ENCODE measurements at regions not wholly inside any gene's neighbourhood (a gene's known extent, or its start where the extent isn't known, plus 50 kb on each side); places are given as distances from the start of the nearest gene placed in this dataset.
"Not testable (repeated sequence)": the region's sequence is repeated elsewhere in the genome, so short reads cannot be mapped to it uniquely, and the experiment has no call there.

DNA sequence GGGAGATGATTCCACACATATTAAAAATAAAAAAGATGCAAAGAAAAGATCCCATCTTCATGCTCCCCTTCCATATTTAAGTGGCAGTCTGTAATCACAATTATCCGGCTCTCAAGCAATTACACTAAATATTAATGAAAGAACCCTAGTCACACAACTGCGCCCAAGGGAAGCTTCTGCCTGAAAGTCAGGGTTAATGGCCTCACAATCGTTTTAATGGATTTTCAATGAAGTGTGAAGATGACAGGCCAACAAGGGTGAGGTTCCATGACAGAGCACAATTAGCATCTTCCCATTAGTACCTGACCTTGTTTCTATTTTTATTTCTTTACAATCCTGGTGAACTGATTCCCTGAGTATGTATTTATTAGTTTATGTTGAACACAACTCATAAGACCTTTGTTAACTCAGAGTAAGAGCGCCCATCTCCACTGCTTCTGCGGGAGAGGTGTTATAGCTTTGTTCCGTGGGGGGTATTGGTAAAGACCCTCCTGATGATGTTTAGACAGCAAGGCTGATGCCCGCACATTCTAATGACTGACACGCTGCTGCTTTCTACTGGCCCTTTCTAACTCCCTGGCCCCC is 80.9 kb downstream of the IER5 start:
- intact Hi-C loops (cut with DNase I), result loop anchor here (5.0 kb wide), 1 partner anchor 287 kb away; no protein-coding TSS in a partner anchor
- DNase-seq, result no peak

DNA sequence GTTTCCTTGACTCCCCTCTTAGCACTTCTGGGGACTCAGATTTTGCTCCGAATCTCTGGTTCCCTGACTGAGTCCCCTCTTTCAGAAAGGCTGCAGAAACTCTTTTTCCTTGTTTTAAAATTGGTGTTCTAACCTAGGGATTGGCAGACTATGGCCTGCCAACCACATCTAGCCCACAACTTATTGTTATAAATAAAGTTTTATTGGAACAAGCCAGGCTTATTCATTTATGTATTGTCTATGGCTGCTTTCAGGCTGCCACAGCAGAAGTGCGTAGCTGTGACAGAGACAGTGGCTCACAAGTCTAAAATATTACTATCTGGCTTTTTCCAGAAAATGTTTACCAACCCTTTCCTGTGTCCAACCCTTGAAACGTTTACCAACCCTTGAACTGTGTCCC is 81.7 kb downstream of the IER5 start:
- no peak for DNase-seq
- intact Hi-C loops (cut with DNase I), result no loop called here

DNA sequence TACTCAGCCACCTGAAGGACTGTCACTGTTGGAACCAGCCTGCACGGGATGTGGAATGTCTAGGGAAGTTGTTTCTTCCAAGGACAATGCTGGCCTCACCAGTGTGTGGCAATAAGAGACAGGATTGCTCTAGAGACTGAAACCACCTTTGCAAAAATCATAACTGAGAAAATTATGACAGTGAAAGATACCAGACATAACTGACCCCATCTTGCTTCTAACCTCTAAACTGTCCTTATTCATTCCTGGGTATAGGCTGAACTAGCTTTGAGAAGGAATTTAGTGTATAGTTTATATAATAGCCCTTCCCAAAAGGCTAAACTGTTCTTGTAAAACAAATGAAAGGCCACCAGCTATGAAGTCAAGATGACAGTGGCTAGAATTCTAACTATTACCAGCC is 83.6 kb downstream of the IER5 start:
- intact Hi-C loops (cut with DNase I), result no loop called here
- no peak for DNase-seq

DNA sequence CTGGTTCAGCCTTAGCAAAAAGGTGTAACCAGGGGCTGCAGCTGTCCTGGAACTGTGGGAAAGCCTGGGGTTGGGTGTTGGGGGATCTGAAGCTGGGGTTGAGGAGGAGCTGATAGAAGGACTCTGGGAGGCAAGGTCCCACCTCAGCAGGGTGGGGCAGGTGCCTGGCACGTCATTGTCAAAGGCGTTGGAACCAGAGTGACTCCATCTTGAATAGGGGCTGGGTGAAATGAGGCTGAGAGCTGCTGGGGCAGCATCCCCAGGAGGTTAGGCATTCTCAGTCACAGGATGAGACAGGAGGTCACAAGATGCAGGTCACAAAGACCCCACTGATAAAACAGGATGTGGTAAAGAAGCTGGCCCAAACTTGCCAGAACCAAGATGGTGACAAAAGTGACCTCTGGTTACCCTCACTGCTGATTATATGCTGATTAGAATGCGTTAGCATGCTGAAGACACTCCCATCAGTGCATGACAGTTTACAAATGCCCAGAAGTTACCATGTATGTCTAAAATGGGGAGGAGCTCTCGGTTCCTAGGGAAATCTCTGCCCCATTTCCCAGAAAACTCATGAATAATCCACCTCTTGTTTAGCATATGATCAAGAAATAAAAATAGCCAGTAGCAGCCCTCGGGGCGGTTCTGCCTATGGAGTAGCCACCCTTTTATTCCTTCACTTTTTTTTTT is 85.4 kb downstream of the IER5 start:
- no peak for DNase-seq
- intact Hi-C loops (cut with DNase I), result no loop called here

DNA sequence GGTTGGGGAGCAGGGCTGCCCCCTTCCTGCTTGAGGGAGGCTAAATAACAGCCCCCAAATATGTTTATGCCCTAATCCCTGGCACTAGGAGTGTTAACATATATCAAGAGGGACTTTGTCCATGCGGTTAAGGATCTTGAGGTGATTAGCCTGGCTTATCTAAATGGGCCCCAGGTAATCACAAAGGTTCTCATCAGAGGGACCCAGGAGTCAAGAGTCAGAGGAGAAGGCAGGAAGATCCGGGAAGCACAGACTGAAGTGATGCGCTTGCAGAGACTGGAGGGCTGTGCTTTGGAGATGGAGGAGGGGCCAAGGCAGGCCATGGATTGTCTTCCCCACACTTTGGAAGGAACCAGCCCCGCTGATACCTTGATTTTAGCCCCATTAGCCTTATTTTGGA is 86.4 kb downstream of the IER5 start:
- intact Hi-C loops (cut with DNase I), result no loop called here
- no peak for DNase-seq

DNA sequence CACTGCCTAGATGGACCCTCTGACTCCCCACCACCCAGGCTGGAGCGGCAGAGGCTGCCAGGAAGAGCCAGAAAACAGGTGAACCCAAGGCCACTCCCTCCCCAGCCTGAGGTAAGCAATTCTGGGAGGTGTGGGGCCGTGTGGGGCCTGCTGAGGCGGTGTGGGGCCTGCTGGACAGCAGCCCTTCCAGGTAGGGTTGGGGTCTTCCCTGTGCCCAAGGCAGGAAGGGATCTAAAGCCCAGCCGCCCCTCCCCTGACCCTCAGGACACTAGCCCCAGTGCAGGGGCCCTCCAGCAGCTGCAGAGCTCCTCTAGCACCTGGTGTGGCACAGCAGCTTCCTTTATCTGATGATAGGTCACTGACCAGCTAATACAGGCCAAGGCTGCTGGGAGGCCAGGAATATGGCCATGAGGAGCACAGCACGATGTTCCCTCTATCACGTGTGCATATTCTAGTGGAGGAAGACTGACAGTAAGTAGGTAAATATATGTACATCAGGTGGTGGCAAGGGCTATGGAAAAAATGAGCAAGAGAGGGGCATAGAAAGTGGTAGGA is 86.9 kb downstream of the IER5 start:
- intact Hi-C loops (cut with DNase I), result no loop called here
- DNase-seq, result no peak

DNA sequence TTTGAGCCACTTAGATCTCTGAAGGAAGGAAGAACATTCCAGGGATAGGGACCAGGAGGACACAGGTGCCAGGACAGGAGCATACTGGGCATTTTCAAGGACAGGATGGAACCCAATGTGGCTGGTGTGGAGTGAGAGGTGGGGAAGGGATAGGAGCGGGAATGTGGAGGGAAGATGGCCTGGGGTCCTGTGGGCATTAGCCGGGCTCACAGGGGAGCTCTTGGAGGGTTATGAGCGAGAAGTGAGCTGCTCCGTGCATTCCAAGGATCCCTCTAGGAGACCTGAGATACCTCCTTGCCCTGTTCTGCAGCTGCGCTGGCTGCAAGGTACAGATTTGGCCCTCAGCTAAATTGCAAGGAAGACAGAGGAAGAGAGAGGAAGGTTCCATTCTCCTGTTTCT is 87.5 kb downstream of the IER5 start:
- DNase-seq, result no peak
- intact Hi-C loops (cut with DNase I), result no loop called here

DNA sequence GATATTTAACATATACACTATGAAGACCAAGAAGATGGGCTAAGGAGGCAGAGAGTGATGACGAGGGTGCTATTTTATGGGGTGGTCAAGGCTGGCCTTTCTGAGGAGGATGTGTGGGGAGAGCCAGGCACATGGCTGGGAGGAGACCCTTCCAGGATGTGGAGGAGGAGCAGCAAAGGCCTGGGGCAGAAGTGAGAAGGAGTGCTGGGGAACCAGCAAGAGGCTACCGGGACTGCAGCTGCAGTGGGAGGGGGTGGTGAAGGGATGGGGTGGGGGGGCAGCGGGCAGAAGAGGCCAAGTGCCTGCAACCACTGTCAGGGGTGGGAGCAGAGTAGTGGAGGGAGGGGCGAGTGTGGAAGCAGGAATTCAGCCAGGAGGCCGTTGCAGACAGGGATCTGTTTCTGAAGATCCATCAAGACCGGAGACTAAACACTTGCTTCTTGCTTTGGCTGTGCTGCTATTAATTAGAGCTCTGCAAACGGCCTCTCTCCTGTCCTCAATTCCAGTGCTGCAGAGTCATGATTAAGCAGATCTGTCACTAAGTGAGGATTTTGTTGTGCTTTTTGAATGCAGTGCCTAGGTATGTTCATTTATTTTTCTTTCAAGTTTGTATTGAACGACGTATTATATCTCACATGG is 89.9 kb downstream of the IER5 start:
- intact Hi-C loops (cut with DNase I), result no loop called here
- DNase-seq, result peak in 1 of 10 donors; percentile 43

DNA sequence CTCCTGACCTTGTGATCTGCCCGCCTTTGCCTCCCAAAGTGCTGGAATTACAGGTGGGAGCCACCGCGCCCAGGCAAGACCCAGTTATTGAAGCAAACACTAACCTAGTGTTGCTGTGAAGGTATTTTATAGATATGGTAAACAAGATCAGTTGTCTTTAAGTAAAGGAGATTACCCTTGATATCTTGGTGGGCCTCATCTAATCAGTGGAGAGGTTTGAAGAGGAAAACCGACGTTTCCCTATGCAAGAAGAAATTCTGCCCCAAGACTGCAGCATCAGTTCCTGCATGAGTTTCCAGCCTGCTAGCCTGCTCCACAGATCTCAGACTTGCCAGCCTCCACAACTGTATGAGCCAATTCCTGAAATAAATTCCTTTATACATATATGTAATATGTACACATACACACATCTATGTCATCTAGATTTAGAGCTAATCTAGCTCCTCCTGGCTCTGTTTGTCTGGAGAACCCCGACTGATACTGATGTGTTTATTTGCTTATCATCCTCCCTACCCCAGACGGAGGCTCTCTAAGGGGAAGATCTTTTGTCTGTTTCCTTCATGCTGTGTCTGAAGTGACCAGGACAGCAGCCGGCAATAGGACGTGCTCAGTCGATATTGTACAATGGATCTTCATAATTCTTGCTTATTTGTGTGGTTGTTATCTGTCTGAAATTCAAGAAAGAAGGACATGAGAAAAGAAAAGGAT is 90.9 kb downstream of the IER5 start:
- intact Hi-C loops (cut with DNase I), result no loop called here
- DNase-seq, result peak in 1 of 10 donors; percentile 37

DNA sequence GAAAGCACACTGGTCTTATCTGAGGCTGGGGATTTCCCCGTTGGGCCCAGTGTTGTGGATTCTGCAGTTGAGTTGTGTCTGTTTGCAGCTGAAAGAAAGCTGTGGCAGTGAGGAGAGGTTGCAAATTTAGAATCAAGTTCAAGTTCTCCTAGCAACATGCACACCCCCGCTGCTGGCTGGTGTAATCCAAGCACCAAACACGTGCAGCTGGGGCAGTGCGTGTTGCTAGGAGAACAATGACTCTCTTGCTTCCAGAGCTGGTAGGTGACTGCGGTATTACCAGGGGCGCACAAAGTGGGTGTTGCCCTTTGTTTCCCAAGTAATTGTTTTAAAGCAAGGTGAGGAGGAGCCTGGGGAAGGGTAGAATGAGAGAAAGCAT is 91.5 kb downstream of the IER5 start:
- peak; percentile 56 to 96 (median 78) for DNase-seq
- intact Hi-C loops (cut with DNase I), result no loop called here

DNA sequence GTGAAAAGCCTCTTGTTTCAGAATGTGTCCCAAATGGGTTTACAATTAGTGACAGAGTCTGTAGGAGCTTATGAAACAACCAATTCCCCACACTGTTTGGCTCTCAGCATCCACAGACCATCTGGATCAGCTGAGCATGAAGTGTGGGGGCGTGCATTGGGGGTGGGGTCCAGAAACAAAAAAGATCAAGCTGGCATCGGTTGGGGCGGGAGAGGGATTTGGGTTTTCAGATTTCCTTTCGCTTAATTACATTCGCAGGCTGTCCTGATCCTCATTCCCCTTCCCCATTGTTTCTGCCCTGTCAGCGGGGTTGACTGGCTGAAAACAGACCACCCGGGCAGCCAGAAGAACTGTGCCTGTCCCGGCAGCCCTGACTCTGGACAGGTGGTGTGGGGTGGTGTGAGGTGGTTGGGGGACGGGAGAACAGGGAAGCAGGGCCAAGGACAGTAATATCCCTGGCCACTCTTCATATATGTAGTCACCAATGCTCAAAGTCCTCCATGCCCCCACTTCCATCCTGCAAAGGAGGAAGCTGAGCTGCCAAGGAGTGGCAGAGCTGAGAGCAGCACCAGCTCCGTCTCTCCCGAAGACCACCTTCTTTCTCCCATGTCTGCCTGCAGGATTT is 92.0 kb downstream of the IER5 start:
- intact Hi-C loops (cut with DNase I), result no loop called here
- DNase-seq, result peak in 5 of 10 donors; percentile 31 to 87 (median 53)

DNA sequence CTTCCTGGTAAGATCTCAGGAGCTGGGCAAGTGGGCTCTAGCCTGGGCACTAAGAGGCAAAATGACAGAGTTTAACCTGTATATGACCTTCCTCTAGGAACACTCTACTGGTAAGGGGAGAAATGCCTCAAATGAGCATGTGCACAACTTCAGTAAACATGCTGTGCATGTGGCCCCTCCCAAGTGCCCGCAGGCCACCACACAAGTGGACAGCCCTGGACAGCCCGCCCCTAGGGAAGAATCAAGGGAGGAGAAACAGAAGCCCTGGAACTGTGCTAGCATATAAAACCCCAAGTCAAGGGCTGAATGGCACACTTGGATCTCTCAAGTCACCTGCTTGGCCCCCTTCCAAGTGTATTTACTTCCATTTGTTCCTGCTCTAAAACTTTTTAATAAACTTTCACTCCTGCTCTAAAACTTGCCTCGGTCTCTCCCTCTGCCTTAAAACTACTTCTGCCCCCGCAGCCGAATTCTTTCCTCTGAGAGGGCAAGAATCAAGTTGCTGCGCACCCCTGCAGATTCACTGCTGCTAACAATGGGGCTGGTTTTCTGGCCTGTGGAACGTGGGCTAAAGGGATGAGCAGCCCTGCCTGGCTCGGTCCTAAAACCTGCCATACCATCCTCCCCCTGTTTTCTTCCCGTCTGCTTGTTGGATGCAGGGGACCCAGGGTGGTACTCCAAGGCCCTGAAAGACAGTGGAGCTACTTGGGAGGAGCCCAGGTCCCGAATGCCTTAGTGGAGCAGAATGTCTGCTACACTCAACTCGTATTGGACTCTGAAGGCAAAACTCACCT is 93.5 kb downstream of the IER5 start:
- DNase-seq, result peak in 1 of 10 donors; percentile 56

DNA sequence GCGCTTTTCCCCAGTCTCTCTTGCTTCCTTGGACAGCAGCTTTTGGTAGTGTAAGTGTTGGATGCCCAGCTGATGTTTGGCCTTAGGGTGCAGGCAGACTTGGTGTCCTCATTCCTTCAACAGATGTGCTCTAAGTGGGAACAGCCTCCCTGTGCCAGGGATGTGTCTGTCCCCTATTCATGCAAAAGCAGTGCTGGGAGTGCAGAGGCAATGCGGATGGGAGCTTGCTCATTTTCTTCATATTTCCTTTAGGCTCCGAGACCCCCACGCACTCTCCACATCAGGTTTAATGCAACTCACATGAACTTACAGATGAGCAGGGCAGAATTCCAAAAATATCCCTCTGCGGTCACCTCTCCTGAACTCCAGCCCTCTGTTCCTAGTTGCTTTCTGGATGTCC is 96.1 kb downstream of the IER5 start:
- DNase-seq, result peak in 1 of 10 donors; percentile 55
- intact Hi-C loops (cut with DNase I), result no loop called here

More for the DNA sequence above, 93.5 kb downstream of the IER5 start:
- intact Hi-C loops (cut with DNase I), result no loop called here

DNA sequence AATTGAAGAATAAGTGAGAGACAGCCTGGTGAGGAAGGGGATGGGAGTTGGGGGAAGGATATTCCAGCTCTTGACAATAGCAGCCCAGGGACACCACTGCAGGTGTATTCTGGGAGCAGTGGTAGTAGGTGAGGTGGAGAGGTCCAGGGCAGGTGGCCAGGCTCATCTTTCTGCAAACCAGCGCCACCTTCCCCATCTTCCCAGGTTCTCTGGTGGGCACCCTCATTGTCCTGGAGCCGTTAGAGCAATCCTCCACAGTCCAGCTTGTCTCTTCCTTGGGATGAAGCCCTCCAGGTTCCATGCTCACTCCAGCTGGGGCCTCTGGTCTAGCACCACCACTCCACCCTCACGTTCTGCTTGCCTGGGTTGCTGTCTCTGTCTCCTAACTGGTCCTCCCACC is 97.0 kb downstream of the IER5 start:
- DNase-seq, result no peak
- intact Hi-C loops (cut with DNase I), result no loop called here

DNA sequence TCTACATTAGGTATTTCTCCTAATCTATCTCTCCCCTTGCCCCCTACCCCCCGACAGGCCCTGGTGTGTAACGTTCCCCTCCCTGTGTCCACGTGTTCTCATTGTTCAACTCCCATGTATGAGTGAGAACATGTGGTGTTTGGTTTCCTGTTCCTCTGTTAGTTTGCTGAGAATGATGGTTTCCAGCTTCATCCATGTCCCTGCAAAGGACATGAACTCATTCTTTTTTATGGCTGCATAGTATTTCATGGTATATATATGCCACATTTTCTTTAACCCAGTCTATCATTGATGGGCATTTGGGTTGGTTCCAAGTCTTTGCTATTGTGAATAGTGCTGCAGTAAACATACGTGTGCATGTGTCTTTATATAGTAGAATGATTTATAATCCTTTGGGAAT is 97.6 kb downstream of the IER5 start:
- intact Hi-C loops (cut with DNase I); DNase-seq: not testable (repeated sequence)

DNA sequence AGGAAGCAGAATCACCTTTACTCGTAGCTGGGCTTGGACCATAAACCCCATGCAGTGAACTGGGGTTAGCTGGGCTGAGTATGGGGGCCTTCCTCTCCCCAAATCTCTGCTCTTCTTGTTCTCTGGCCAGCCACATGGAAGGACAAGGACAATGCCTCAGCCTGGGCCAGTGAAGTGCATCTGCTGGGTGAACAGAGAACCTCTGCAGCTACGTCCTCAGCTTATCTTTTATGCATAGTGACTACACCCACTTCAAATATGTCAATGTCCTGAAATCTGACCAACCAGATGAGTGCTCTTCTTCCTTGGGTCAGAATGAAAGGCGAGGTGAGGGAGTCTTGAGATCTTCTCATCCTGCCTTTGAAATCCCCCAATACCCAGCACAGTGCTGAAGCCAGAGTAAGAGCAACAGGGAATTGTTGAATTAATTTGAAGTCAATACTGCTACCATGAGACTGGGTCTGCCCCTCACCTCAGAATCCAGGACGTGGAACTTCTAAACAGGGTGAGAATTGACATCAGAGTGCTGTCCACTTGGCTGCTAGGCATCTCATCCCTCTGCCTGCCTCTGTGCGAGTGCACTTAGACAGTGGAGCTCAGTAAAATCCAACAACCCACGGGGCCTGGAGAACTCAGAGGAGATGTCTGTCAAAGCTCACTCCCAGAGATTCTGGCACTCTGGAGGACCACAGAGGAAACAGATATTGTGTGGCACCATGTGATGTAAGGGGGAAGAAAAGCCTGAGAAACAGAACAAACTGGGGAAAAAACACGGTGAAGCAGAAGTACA is 99.0 kb downstream of the IER5 start:
- DNase-seq, result no peak
- intact Hi-C loops (cut with DNase I), result no loop called here

DNA sequence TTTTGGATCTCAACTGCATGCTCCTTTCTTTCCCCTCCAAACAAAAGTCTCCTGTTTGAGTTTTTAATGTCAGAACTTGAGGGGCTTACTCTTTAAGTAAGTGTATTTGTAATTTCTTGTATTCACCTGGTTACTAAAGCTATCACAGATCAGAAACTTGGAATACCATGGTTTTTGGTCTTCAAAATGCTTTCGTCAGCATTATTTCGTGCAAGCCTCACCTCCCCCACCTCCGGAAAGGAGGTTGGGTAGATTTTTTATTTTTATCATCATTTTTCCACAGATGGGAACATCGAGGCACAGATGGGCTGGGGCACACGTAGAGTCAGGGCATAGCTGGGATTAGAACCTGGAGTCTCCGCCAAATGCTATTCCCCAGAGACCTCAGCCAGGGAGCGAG is 100.7 kb downstream of the IER5 start:
- intact Hi-C loops (cut with DNase I), result no loop called here
- DNase-seq, result no peak

DNA sequence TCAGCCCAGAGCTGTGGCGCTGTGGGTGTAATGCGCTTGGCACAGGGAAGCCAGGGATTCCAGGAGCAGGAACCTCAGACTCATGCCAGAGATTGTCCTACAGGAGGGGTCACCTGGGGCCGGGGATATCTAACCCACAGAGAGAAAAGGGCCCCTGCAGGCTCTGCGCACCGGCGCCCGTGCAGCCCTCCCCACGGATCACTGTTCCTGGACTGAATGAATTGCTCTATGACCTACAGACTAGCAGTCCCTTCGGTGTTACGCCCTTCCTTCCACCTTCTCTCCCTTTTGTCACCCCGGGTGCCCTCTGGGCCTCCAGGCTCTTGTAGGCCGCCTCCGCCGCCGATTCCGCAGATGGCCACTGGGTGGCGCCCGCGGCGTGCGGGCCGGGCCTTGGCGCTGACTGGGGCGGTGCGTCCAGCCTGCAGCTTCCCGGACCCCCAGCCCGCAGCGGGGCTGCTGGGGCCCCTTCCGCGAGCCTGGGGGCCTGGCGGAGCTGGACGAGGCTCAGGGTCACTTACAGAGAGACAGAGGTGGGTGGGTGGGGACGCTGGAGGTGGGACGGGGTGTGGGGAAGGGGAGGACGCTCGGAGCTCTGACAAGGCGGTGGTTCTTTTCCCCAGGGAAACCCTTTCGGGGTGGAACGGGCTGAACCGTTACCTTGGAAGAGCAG is 101.3 kb downstream of the IER5 start:
- intact Hi-C loops (cut with DNase I), result loop anchor here (1.0 kb wide), 1 partner anchor 235 kb away; no protein-coding TSS in a partner anchor

More for the DNA sequence above, 101.3 kb downstream of the IER5 start:
- DNase-seq, result peak; percentile 56 to 97 (median 74)

Data from posterior cingulate gyrus (tissue), 11 donors.